GM12892 (cell line): ENCODE measurements at regions not wholly inside any gene's neighbourhood (a gene's known extent, or its start where the extent isn't known, plus 50 kb on each side); places are given as distances from the start of the nearest gene placed in this dataset.

Source experiments
- DNase-seq: peaks from one replicate; pipeline ENCODE4 v3.0.0; 2011; ENCODE audit not compliant: insufficient read length
- FAIRE-seq: peaks from 2 replicates; lab custom pipeline; 2011; peaks lifted over from hg19 to GRCh38; lab: Jason Lieb, UNC
- POLR2A ChIP-seq: IDR thresholded peaks from 2 replicates; pipeline ENCODE4 v1.6.1; 2011; ENCODE audit warnings: low read depth, low read length, control low read depth
- POLR2AphosphoS5 ChIP-seq: IDR thresholded peaks from 2 replicates; pipeline ENCODE4 v1.6.1; 2011; ENCODE audit warnings: low read depth, low read length, control low read depth
- TAF1 ChIP-seq: IDR thresholded peaks from 2 replicates; pipeline ENCODE4 v1.6.1; 2011; ENCODE audit warnings: low read depth, mild to moderate bottlenecking, control low read depth, low read length, borderline replicate concordance

GRCh38 chr6:33949877-33950435, 146.2 kb upstream of the MLN start:
- no peak for TF ChIP-seq POLR2A
- FAIRE-seq (no peak), DNase-seq (no peak)

- FAIRE-seq (no peak), DNase-seq (no peak)
- TF ChIP-seq POLR2A (no peak), POLR2AphosphoS5 (no peak), TAF1 (no peak)
Observed at GRCh38 chr6:33949111-33949510, 145.3 kb upstream of the MLN start.

- FAIRE-seq (no peak), DNase-seq (no peak)
- no peak for TF ChIP-seq TAF1
- no peak for TF ChIP-seq POLR2A
- no peak for TF ChIP-seq POLR2AphosphoS5
Observed at GRCh38 chr6:33947916-33948594, 144.3 kb upstream of the MLN start.

GRCh38 chr6:33947047-33947446, 143.2 kb upstream of the MLN start:
- FAIRE-seq (no peak), DNase-seq (no peak)
- TF ChIP-seq POLR2AphosphoS5 (no peak), POLR2A (no peak), TAF1 (no peak)

- FAIRE-seq (no peak), DNase-seq (no peak)
Observed at GRCh38 chr6:33945931-33946330, 142.1 kb upstream of the MLN start.

GRCh38 chr6:33944686-33945411, 141.0 kb upstream of the MLN start:
- FAIRE-seq (no peak), DNase-seq (no peak)
- TF ChIP-seq POLR2AphosphoS5 = no peak
- no peak for TF ChIP-seq TAF1
- TF ChIP-seq POLR2A = no peak

More at GRCh38 chr6:33945931-33946330, 142.1 kb upstream of the MLN start:
- TF ChIP-seq TAF1 = no peak
- no peak for TF ChIP-seq POLR2A
- no peak for TF ChIP-seq POLR2AphosphoS5

GRCh38 chr6:33936886-33937285, 133.1 kb upstream of the MLN start:
- DNase-seq = no peak
- FAIRE-seq = no peak
- no peak for TF ChIP-seq POLR2AphosphoS5
- no peak for TF ChIP-seq POLR2A
- no peak for TF ChIP-seq TAF1

- TF ChIP-seq POLR2AphosphoS5 (no peak), POLR2A (no peak), TAF1 (no peak)
- no peak for FAIRE-seq
- no peak for DNase-seq
Observed at GRCh38 chr6:33935439-33936080, 131.8 kb upstream of the MLN start.

- no peak for FAIRE-seq
- no peak for DNase-seq
- TF ChIP-seq TAF1 (no peak), POLR2A (no peak), POLR2AphosphoS5 (no peak)
Observed at GRCh38 chr6:33934731-33935270, 131.0 kb upstream of the MLN start.

GRCh38 chr6:33933101-33933500, 129.3 kb upstream of the MLN start:
- no peak for DNase-seq
- no peak for FAIRE-seq
- TF ChIP-seq TAF1 = no peak
- no peak for TF ChIP-seq POLR2AphosphoS5
- TF ChIP-seq POLR2A = no peak

- FAIRE-seq (no peak), DNase-seq (no peak)
- no peak for TF ChIP-seq POLR2A
- no peak for TF ChIP-seq POLR2AphosphoS5
- TF ChIP-seq TAF1 = no peak
Observed at GRCh38 chr6:33931799-33932198, 128.0 kb upstream of the MLN start.
